B cell (primary cell): ENCODE measurements at regions not wholly inside any gene's neighbourhood (a gene's known extent, or its start where the extent isn't known, plus 50 kb on each side); places are given as distances from the start of the nearest gene placed in this dataset.

Source experiments
- ATAC-seq: fragments of 200-7000 bp; cut with Tn5 transposase; one replicate; pipeline ENCODE4 v1.10.0; 2021; ENCODE audit warnings: low read depth, mild to moderate bottlenecking, moderate number of reproducible peaks, moderate library complexity
- CTCF ChIA-PET: fragments of 350-600 bp; sonication (Branson Sonifier 250); formaldehyde crosslinking; loops from one replicate; lab custom pipeline; 2021; ENCODE audit warnings: antibody characterized with exemption, inconsistent platforms; lab: Charles Lee
- POLR2A ChIA-PET: fragments of 350-600 bp; sonication (Branson Sonifier 250); formaldehyde crosslinking; loops from one replicate; lab custom pipeline; 2021; ENCODE audit warnings: antibody characterized with exemption; lab: Charles Lee
- DNase-seq: peaks from one replicate; pipeline ENCODE4 v3.0.0; 2013
- H2AFZ ChIP-seq: 2 replicates; pipeline ENCODE4 v1.6.1; 2012; ENCODE audit warnings: mild to moderate bottlenecking, low read depth, low read length; ENCODE audit not compliant: insufficient read depth, poor library complexity, severe bottlenecking
- H3K27ac ChIP-seq, 2 donors: 1 replicate in 1 of 2; 2 replicates in 1 of 2; pipeline ENCODE4 v1.5.1; 2012 to 2013; ENCODE audit warnings: low read length in 2 of 2, mild to moderate bottlenecking in 2 of 2, moderate library complexity in 1 of 2
- H3K27me3 ChIP-seq, 4 experiments: fragments of 200-600 bp in 1 of 4; sonication (generic) in 1 of 4; replicated peaks in 1 of 4; 1 replicate in 2 of 4; 2 replicates in 2 of 4; pipeline versions ENCODE4 v1.6.1 to v1.7.0; 2013 to 2016; ENCODE audit warnings: low read length in 3 of 4, mild to moderate bottlenecking in 2 of 4, mixed read lengths in 1 of 4, moderate library complexity in 1 of 4; ENCODE audit not compliant: insufficient read depth in 4 of 4, control insufficient read depth in 3 of 4; ENCODE audit errors: control extremely low read depth in 1 of 4
- H3K36me3 ChIP-seq, 2 experiments: replicated peaks in 1 of 2; 1 replicate in 1 of 2; 2 replicates in 1 of 2; pipeline versions ENCODE4 v1.6.1 to v1.7.1; 2013; ENCODE audit warnings: low read length in 1 of 2; ENCODE audit not compliant: insufficient read depth in 2 of 2, control insufficient read depth in 1 of 2; ENCODE audit errors: control extremely low read depth in 1 of 2, extremely low read depth in 1 of 2
- H3K4me1 ChIP-seq, 2 donors: fragments of 200-600 bp in 1 of 2; sonication (generic) in 1 of 2; 1 replicate in 1 of 2; 2 replicates in 1 of 2; pipeline versions ENCODE4 v1.5.1 to v1.6.1; 2013 to 2017; ENCODE audit warnings: low read length in 2 of 2; ENCODE audit not compliant: control insufficient read depth in 2 of 2, insufficient read depth in 2 of 2
- H3K4me2 ChIP-seq: replicated peaks from 2 replicates; pipeline ENCODE3; 2012; ENCODE audit warnings: mild to moderate bottlenecking, low read depth, low read length; ENCODE audit not compliant: poor library complexity, severe bottlenecking
- H3K4me3 ChIP-seq, 5 experiments: fragments of 200-600 bp in 1 of 5; sonication (generic) in 1 of 5; 1 replicate in 3 of 5; 2 replicates in 2 of 5; pipeline versions ENCODE4 v1.5.1 to v1.7.0; 2011 to 2016; ENCODE audit warnings: low read length in 4 of 5, mild to moderate bottlenecking in 4 of 5, low read depth in 2 of 5, control low read depth in 1 of 5, moderate library complexity in 1 of 5; ENCODE audit not compliant: insufficient read depth in 1 of 5; ENCODE audit errors: control extremely low read depth in 1 of 5, extremely low read depth in 1 of 5
- H3K79me2 ChIP-seq: fragments of 200-600 bp; sonication (generic); one replicate; pipeline ENCODE4 v1.6.0; 2016; ENCODE audit warnings: low read length; ENCODE audit not compliant: control insufficient read depth, insufficient read depth
- H3K9ac ChIP-seq: fragments of 200-600 bp; sonication (generic); 2 replicates; pipeline ENCODE4 v1.6.1; 2017; ENCODE audit warnings: mild to moderate bottlenecking, low read length, moderate library complexity
- H3K9me3 ChIP-seq, 3 donors: one replicate each; pipeline versions ENCODE4 v1.6.1 to v1.7.1; 2013; ENCODE audit warnings: low read length in 2 of 3; ENCODE audit not compliant: control insufficient read depth in 2 of 3, insufficient read depth in 1 of 3; ENCODE audit errors: control extremely low read depth in 1 of 3
- H4K20me1 ChIP-seq: 2 replicates; pipeline ENCODE4 v1.6.0; 2012; ENCODE audit warnings: mild to moderate bottlenecking, low read length; ENCODE audit not compliant: insufficient read depth, control insufficient read depth, poor library complexity, severe bottlenecking
- H3K27ac Mint-ChIP-seq: one replicate; pipeline ENCODE4 v1.8.0; 2021; ENCODE audit warnings: mixed read lengths
- H3K27me3 Mint-ChIP-seq: one replicate; pipeline ENCODE4 v1.8.0; 2021; ENCODE audit warnings: mixed read lengths
- H3K4me1 Mint-ChIP-seq: one replicate; pipeline ENCODE4 v1.8.0; 2021; ENCODE audit warnings: mixed read lengths
- H3K4me3 Mint-ChIP-seq: one replicate; pipeline ENCODE4 v1.8.0; 2021; ENCODE audit warnings: mixed read lengths
- H3K9me3 Mint-ChIP-seq: one replicate; pipeline ENCODE4 v1.8.0; 2022; ENCODE audit warnings: mixed read lengths; ENCODE audit not compliant: insufficient read depth
- CTCF ChIP-seq: fragments of 200-600 bp; IDR thresholded peaks from one replicate; pipeline ENCODE4 v1.8.0; 2022; ENCODE audit warnings: antibody characterized with exemption, mild to moderate bottlenecking
- EZH2 ChIP-seq: IDR thresholded peaks from 2 replicates; pipeline ENCODE4 v1.6.1; 2012; ENCODE audit warnings: borderline replicate concordance, low read depth, mild to moderate bottlenecking, moderate library complexity, low read length; ENCODE audit not compliant: insufficient read depth, poor library complexity, severe bottlenecking
- WGBS: methylation state at CpG from one replicate; pipeline ENCODE4 v1.1.5; 2013; ENCODE audit warnings: missing lambda C conversion rate; ENCODE audit not compliant: insufficient coverage; 5-methylcytosine and 5-hydroxymethylcytosine counted together
- intact Hi-C: fragments of 100-400 bp; cut with micrococcal nuclease; formaldehyde crosslinking; loops from one replicate; pipeline ENCODE4 v1.10.0; 2022

- ChIA-PET POLR2A (no interaction called here), CTCF (no interaction called here)
- H3K27me3 ChIP-seq: no peaks in the 10 kb centered on the region
- ATAC-seq (no peak), DNase-seq (no peak)
- H3K9me3 Mint-ChIP-seq: peaks cover 14% of the 10 kb centered on the region
- H3K4me3 ChIP-seq: no peak overlapping the region
- no peaks in the 10 kb centered on the region for H3K36me3 ChIP-seq
- no peak for TF ChIP-seq CTCF
- TF ChIP-seq EZH2: no peak
- H3K4me2 ChIP-seq: no peak overlapping the region
- peaks cover 1 to 9% (median 7%) of the 10 kb centered on the region in 3 donors for H3K9me3 ChIP-seq
- H3K9ac ChIP-seq: no peak overlapping the region
- H3K79me2 ChIP-seq: no peaks in the 10 kb centered on the region
- no peaks in the 10 kb centered on the region for H3K4me1 ChIP-seq
- H3K4me3 Mint-ChIP-seq: no peak overlapping the region
- no peaks in the 10 kb centered on the region for H3K27me3 Mint-ChIP-seq
- no peak overlapping the region for H3K27ac ChIP-seq
- no peak overlapping the region for H3K27ac Mint-ChIP-seq
- 91% methylated on average over 7 of the region's 7 CpGs for WGBS
- no peaks in the 10 kb centered on the region for H3K4me1 Mint-ChIP-seq
- no peak overlapping the region for H2AFZ ChIP-seq
- intact Hi-C loops: no loop called here
- H4K20me1 ChIP-seq: no peaks in the 10 kb centered on the region
These were observed 118.1 kb downstream of the GATA3 start for GRCh38 chr10:8172604-8173003.

GRCh38 chr10:8173243-8173865 lies 118.9 kb downstream of the GATA3 start:
- no peaks in the 10 kb centered on the region for H3K36me3 ChIP-seq
- intact Hi-C loops: no loop called here
- no peaks in the 10 kb centered on the region for H3K79me2 ChIP-seq
- no peak overlapping the region for H3K4me2 ChIP-seq
- Mint-ChIP-seq H3K27me3 (no peaks in the 10 kb centered on the region), H3K27ac (no peak overlapping the region), H3K4me3 (no peak overlapping the region), H3K9me3 (peaks cover 13% of the 10 kb centered on the region), H3K4me1 (no peaks in the 10 kb centered on the region)
- no peak for TF ChIP-seq CTCF
- TF ChIP-seq EZH2: no peak
- no peaks in the 10 kb centered on the region for H4K20me1 ChIP-seq
- no peaks in the 10 kb centered on the region for H3K27me3 ChIP-seq
- ATAC-seq (no peak), DNase-seq (no peak)
- H3K27ac ChIP-seq: no peak overlapping the region
- no peak overlapping the region for H2AFZ ChIP-seq
- POLR2A ChIA-PET: no interaction called here
- CTCF ChIA-PET: no interaction called here
- H3K4me1 ChIP-seq: no peaks in the 10 kb centered on the region
- H3K9ac ChIP-seq: no peak overlapping the region
- peaks cover 1 to 9% (median 2%) of the 10 kb centered on the region in 3 donors for H3K9me3 ChIP-seq
- H3K4me3 ChIP-seq: no peak overlapping the region
- 76% methylated on average over 2 of the region's 4 CpGs for WGBS
